Amniotic stem cell (primary cell): ENCODE measurements at regions not wholly inside any gene's neighbourhood (a gene's known extent, or its start where the extent isn't known, plus 50 kb on each side); places are given as distances from the start of the nearest gene placed in this dataset.
"Not testable (repeated sequence)": the region's sequence is repeated elsewhere in the genome, so short reads cannot be mapped to it uniquely, and the experiment has no call there.

Experiments
- DNase-seq: peaks from one replicate; lab custom pipeline; 2025; lab: John Stamatoyannopoulos, UW

- DNase-seq: no peak
Measured at GRCh38 chr4:31016322-31017061, 296.3 kb downstream of the PCDH7 start.

DNA sequence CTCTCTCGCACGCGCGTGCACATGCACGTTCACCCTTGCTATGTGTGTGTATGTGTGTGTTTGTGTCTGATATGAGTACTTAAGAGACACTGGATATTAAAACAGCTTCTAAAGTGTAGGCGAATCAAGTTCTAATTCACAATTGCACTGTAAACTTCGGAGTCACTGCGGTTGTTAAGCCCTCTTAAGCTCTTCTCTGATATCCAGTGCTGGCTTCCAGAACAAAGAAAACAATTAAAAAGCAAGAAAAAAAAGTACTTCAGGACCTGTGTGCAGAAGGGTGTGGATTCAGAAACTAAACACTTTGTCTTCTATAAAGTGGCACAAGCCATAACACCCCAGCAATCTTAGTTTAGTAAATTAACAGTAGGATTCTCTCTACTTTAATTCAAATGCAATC, 300.2 kb downstream of the PCDH7 start:
- DNase-seq: no peak

- no peak for DNase-seq
Measured at GRCh38 chr4:31021008-31021407, 300.8 kb downstream of the PCDH7 start.

GRCh38 chr4:31022702-31023101, 302.5 kb downstream of the PCDH7 start:
- DNase-seq: no peak

GRCh38 chr4:31023109-31023508, 302.9 kb downstream of the PCDH7 start:
- DNase-seq: no peak

GRCh38 chr4:31023742-31024141, 303.6 kb downstream of the PCDH7 start:
- no peak for DNase-seq

DNA sequence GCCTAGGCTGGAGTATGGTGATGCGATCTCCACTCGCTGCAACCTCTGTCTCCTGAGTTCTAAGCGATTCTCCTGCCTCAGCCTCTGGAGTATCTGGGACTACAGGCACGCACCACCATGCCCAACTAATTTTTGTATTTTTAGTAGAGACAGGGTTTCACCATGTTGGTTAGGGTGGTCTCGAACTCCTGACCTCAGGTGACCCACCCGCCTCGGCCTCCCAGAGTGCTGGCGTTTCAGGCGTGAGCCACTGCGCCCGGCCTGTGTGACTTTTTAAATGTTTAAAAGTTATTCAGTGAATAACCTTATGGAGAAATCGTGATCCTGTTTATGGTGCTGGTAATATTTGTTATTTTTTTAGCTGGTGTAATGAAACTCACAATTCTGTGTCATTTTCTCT, 304.6 kb downstream of the PCDH7 start:
- DNase-seq: not testable (repeated sequence)

DNA sequence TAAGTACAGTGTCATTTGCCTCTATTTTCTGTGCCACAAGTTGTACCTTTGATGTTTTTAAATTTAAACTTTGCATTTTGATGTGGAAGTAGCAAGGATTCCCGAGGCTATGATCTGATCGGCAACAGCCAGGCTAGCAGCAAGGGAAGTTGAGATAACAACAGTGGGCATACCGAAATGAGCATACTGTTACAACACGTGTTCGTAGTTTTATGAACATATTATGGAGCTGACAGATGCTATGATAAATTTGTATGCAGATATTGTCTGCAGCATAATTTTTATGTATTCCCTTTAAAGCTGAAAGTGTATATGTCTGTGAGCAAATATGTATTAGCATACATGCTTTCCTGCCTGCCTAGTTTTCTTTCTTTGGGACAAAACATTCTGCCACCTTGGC, 306.1 kb downstream of the PCDH7 start:
- no peak for DNase-seq

GRCh38 chr4:31034550-31034949, 314.4 kb downstream of the PCDH7 start:
- DNase-seq: no peak

DNA sequence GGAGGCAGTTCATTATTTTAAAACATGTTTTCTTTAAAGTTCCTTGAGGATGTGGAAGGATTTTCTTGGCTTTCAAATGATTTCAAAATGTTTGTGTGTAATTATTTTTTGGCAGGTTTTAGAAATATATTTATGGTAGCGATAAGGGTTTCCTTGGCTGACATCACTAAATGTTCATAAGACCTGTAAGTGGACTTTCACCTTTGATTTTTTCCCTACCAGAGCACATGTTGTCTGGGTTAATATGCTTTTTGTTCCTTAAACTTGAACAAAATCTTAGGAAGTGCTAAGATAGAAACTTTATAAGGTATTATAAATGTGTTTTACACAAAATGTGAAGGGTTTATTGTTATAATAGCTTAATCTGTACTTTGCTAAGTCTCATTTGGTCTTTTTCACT, 315.6 kb downstream of the PCDH7 start:
- DNase-seq: no peak

- no peak for DNase-seq
Measured at GRCh38 chr4:31037703-31038102, 317.5 kb downstream of the PCDH7 start.

GRCh38 chr4:31039382-31039781, 319.2 kb downstream of the PCDH7 start:
- DNase-seq: no peak

DNA sequence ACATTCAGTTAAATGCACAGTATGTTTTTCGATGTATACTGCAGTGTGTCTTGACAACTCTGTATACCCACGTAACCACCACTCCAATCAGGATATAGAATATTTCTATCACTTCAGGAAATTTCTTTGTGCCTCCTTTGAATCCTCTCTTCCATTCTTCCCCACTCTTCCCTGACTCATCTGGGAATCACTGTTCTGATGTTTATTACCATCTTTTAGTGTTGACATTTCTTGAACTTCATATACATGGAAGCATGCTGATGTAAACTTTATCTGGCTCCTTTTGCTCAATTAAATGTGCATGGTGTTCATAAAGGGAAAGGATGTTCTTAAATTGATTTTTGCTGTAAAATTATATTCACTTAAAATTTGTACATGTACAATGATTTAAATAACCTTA, 319.9 kb downstream of the PCDH7 start:
- DNase-seq: no peak

- DNase-seq: no peak
Measured at GRCh38 chr4:31041385-31041784, 321.2 kb downstream of the PCDH7 start.

- no peak for DNase-seq
Measured at GRCh38 chr4:31041853-31042252, 321.7 kb downstream of the PCDH7 start.

DNA sequence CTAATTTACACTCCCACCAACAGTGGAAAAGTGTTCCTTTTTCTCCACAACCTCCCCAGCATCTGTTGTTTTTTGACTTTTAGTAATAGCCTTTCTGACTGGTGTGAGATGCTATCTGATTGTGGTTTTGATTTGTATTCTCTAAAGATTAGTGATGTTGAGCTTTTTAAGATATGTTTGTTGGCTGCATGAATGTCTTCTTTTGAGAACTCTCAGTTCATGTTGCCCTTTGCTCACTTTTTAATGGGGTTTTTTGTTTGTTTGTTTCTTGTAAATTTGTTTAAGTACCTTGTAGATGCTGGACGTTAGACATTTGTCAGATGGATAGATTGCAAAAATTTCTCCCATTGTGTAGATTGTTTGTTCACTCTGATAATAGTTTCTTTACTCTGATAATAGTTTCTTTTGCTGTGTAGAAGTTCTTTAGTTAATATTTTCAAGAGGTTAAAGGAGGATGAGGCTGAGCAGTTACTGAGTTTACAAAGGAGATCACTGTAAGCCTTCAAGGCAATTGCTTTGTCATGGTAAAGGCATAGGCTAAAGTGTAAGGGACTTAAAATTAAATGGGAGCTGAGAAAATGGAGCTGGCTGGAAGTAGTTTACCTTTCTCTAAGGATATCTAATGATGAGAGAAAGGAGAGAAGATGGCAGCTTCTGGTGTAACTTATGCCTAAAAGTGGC, 323.4 kb downstream of the PCDH7 start:
- DNase-seq: no peak

DNA sequence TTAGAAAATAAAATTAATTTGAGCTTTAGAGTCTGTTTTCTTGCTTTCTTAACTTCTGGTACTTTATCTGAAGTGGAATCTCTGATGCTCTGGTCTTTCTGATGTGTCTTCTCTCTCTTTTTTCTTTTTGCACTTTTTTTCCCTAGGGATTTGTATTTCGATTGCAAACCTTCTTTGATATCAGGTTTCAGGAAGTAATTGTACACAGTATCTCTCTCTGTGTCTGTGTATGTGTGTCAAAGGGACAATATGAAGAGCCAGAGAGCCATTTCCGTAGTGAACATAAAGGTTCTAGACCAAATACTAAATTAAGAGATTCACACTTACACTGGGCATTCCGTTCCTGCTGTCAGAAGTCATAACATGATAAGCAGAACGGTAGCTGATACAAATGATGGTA, 325.0 kb downstream of the PCDH7 start:
- no peak for DNase-seq

DNA sequence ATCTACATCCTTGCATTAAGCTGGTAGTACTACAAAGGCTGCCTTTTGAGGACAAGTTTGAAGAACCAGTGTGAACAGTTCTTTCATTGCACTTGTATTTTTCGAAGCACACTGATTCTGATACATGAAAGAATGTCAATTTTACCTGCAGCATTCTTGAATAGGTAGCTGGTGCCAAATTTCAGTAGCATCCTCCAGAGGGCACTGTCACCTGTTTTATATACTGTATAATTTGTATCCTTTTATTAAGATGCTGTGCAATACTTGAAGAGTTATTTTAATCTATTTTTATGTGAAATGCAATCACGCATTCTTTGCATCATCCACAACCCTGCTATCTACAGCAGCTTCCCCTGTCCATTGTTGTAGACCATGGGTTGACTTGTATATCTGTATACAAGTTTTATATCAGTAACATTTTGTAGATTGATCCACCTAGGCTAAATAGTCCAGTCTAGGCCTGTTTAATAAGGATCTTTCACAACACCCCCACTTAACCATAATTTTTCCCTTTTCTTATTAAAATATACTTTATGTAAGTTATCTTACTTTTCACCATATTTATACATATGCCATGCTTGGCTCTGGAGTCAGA, 325.7 kb downstream of the PCDH7 start:
- peak; percentile 6 for DNase-seq

DNA sequence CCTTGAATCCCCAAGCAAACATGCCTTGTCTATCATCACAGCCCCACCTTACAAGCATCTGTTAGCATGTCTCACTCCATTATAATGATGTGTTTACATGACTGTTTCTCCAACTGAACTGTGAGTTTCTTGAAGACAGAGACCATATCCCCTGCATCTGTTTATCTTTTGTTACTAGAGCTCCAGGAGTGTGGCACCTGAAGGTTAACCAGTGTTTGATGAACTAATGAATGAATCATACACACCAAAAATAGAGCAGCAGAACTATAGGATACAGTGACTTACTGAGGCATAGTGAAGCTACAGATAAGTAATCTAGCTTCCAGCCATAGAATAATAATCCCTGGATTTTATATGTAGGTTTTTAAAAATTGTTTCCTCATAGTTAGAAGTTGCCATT, 331.0 kb downstream of the PCDH7 start:
- no peak for DNase-seq

- no peak for DNase-seq
Measured at GRCh38 chr4:31051565-31051964, 331.4 kb downstream of the PCDH7 start.

GRCh38 chr4:31052519-31052918, 332.4 kb downstream of the PCDH7 start:
- no peak for DNase-seq

DNA sequence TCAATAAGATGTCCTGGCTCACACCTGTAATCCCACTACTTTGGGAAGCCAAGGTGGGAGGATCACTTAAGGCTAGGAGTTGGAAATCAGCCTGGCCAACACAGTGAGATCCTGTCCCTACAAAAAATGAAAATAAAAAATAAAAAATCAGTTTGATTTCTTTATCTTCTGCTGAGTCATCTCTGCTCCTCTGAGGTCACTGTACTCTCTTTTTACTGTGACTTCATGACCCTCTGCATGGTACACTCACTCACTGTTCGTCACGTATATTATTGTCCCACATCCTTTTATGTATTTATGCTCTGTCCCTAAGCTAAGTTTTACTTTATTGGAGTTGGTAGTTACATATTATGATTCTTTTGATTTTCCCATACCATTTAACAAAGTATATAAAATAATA, 333.3 kb downstream of the PCDH7 start:
- DNase-seq: no peak

DNA sequence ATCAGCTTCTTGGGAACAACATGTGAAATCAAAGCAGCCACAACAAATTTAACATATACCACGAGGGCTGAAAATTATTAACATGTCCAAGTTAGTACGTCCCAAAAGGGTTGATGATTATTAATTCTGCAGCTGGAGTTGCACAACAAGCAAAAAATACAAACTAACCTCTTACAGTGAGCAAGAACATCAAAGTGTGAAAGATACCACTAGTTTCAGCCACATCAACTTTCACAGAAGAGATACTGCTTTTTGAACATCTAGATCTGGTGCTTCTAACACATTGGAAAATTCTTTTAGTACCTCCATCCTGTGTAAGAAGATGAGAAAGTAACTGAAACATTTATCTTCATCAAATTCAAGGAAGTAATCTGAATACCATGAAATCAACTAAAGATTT, 334.1 kb downstream of the PCDH7 start:
- DNase-seq: no peak
